T-helper 1 cell treated with Interleukin-12 subunit alpha and Interleukin-12 subunit beta and Interleukin-4 antibody, amounts not matched to agents 30 μg/mL and 1 μg/mL, for 36 hours (primary cell): ENCODE measurements at regions not wholly inside any gene's neighbourhood (a gene's known extent, or its start where the extent isn't known, plus 50 kb on each side); places are given as distances from the start of the nearest gene placed in this dataset.

ENCODE experiments used
- H3K27ac Mint-ChIP-seq: one replicate; pipeline ENCODE4 v1.8.0; 2021; ENCODE audit warnings: mild to moderate bottlenecking, mixed read lengths
- H3K27me3 Mint-ChIP-seq: one replicate; pipeline ENCODE4 v1.8.0; 2021; ENCODE audit warnings: low read depth, mixed read lengths
- H3K36me3 Mint-ChIP-seq: one replicate; pipeline ENCODE4 v1.8.0; 2021; ENCODE audit warnings: low read depth, mixed read lengths
- H3K4me1 Mint-ChIP-seq: one replicate; pipeline ENCODE4 v1.8.0; 2021; ENCODE audit warnings: low read depth, mixed read lengths
- H3K4me3 Mint-ChIP-seq: one replicate; pipeline ENCODE4 v1.8.0; 2021; ENCODE audit warnings: mild to moderate bottlenecking, moderate library complexity, mixed read lengths
- H3K9me3 Mint-ChIP-seq: one replicate; pipeline ENCODE4 v1.8.0; 2021; ENCODE audit warnings: mixed read lengths

GRCh38 chr12:125244338-125244737 is 179.1 kb downstream of the AACS start:
- Mint-ChIP-seq H3K27ac (no peak overlapping the region), H3K9me3 (no peaks in the 10 kb centered on the region), H3K27me3 (no peaks in the 10 kb centered on the region), H3K36me3 (no peaks in the 10 kb centered on the region), H3K4me3 (no peak overlapping the region), H3K4me1 (no peaks in the 10 kb centered on the region)

GRCh38 chr12:125245581-125246557 is 180.6 kb downstream of the AACS start:
- Mint-ChIP-seq H3K27me3 (no peaks in the 10 kb centered on the region), H3K4me1 (no peaks in the 10 kb centered on the region), H3K4me3 (no peak overlapping the region), H3K27ac (no peak overlapping the region), H3K9me3 (no peaks in the 10 kb centered on the region), H3K36me3 (no peaks in the 10 kb centered on the region)

- Mint-ChIP-seq H3K27ac (no peak overlapping the region), H3K4me1 (no peaks in the 10 kb centered on the region), H3K27me3 (no peaks in the 10 kb centered on the region), H3K4me3 (no peak overlapping the region), H3K36me3 (no peaks in the 10 kb centered on the region), H3K9me3 (no peaks in the 10 kb centered on the region)
Measured at GRCh38 chr12:125247477-125247876, 182.2 kb downstream of the AACS start.

GRCh38 chr12:125249066-125249824 is 184.0 kb downstream of the AACS start:
- Mint-ChIP-seq H3K36me3 (no peaks in the 10 kb centered on the region), H3K9me3 (no peaks in the 10 kb centered on the region), H3K4me3 (no peak overlapping the region), H3K27ac (no peak overlapping the region), H3K27me3 (no peaks in the 10 kb centered on the region), H3K4me1 (no peaks in the 10 kb centered on the region)

- H3K36me3 Mint-ChIP-seq = no peaks in the 10 kb centered on the region
- no peaks in the 10 kb centered on the region for H3K4me1 Mint-ChIP-seq
- no peaks in the 10 kb centered on the region for H3K9me3 Mint-ChIP-seq
- no peaks in the 10 kb centered on the region for H3K27me3 Mint-ChIP-seq
- no peak overlapping the region for H3K4me3 Mint-ChIP-seq
- no peak overlapping the region for H3K27ac Mint-ChIP-seq
Measured at GRCh38 chr12:125249932-125250331, 184.7 kb downstream of the AACS start.

GRCh38 chr12:125254236-125254635 is 189.0 kb downstream of the AACS start:
- Mint-ChIP-seq H3K4me1 (no peaks in the 10 kb centered on the region), H3K9me3 (no peaks in the 10 kb centered on the region), H3K4me3 (no peak overlapping the region), H3K27me3 (no peaks in the 10 kb centered on the region), H3K36me3 (no peaks in the 10 kb centered on the region), H3K27ac (no peak overlapping the region)

GRCh38 chr12:125254856-125255255 is 189.6 kb downstream of the AACS start:
- no peaks in the 10 kb centered on the region for H3K27me3 Mint-ChIP-seq
- H3K4me1 Mint-ChIP-seq = no peaks in the 10 kb centered on the region
- H3K36me3 Mint-ChIP-seq = no peaks in the 10 kb centered on the region
- H3K9me3 Mint-ChIP-seq = no peaks in the 10 kb centered on the region
- H3K27ac Mint-ChIP-seq = no peak overlapping the region
- H3K4me3 Mint-ChIP-seq = no peak overlapping the region

- H3K4me1 Mint-ChIP-seq = no peaks in the 10 kb centered on the region
- H3K27me3 Mint-ChIP-seq = no peaks in the 10 kb centered on the region
- H3K9me3 Mint-ChIP-seq = no peaks in the 10 kb centered on the region
- no peak overlapping the region for H3K27ac Mint-ChIP-seq
- no peaks in the 10 kb centered on the region for H3K36me3 Mint-ChIP-seq
- no peak overlapping the region for H3K4me3 Mint-ChIP-seq
Measured at GRCh38 chr12:125255935-125256633, 190.8 kb downstream of the AACS start.

- H3K9me3 Mint-ChIP-seq = no peaks in the 10 kb centered on the region
- H3K4me1 Mint-ChIP-seq = no peaks in the 10 kb centered on the region
Measured at GRCh38 chr12:125256634-125256936, 191.3 kb downstream of the AACS start.

GRCh38 chr12:125259178-125259867 is 194.1 kb downstream of the AACS start:
- H3K4me3 Mint-ChIP-seq = no peak overlapping the region
- H3K4me1 Mint-ChIP-seq = no peaks in the 10 kb centered on the region
- H3K9me3 Mint-ChIP-seq = no peaks in the 10 kb centered on the region
- no peaks in the 10 kb centered on the region for H3K36me3 Mint-ChIP-seq
- no peaks in the 10 kb centered on the region for H3K27me3 Mint-ChIP-seq
- no peak overlapping the region for H3K27ac Mint-ChIP-seq

More at GRCh38 chr12:125256634-125256936, 191.3 kb downstream of the AACS start:
- Mint-ChIP-seq H3K36me3 (no peaks in the 10 kb centered on the region), H3K27ac (no peak overlapping the region), H3K4me3 (no peak overlapping the region), H3K27me3 (no peaks in the 10 kb centered on the region)

- H3K27me3 Mint-ChIP-seq = no peaks in the 10 kb centered on the region
- no peaks in the 10 kb centered on the region for H3K9me3 Mint-ChIP-seq
- H3K4me3 Mint-ChIP-seq = no peak overlapping the region
- H3K27ac Mint-ChIP-seq = no peak overlapping the region
- no peaks in the 10 kb centered on the region for H3K4me1 Mint-ChIP-seq
- H3K36me3 Mint-ChIP-seq = no peaks in the 10 kb centered on the region
Measured at GRCh38 chr12:125262851-125263250, 197.6 kb downstream of the AACS start.

- H3K27ac Mint-ChIP-seq = no peak overlapping the region
- H3K27me3 Mint-ChIP-seq = no peaks in the 10 kb centered on the region
- no peaks in the 10 kb centered on the region for H3K36me3 Mint-ChIP-seq
- no peaks in the 10 kb centered on the region for H3K4me1 Mint-ChIP-seq
- H3K9me3 Mint-ChIP-seq = no peaks in the 10 kb centered on the region
- H3K4me3 Mint-ChIP-seq = no peak overlapping the region
Measured at GRCh38 chr12:125263385-125263784, 198.2 kb downstream of the AACS start.

- no peaks in the 10 kb centered on the region for H3K36me3 Mint-ChIP-seq
- H3K4me3 Mint-ChIP-seq = no peak overlapping the region
- H3K27me3 Mint-ChIP-seq = no peaks in the 10 kb centered on the region
- H3K4me1 Mint-ChIP-seq = no peaks in the 10 kb centered on the region
- no peak overlapping the region for H3K27ac Mint-ChIP-seq
- no peaks in the 10 kb centered on the region for H3K9me3 Mint-ChIP-seq
Measured at GRCh38 chr12:125267114-125267513, 201.9 kb downstream of the AACS start.

- Mint-ChIP-seq H3K4me3 (no peak overlapping the region), H3K36me3 (no peaks in the 10 kb centered on the region), H3K27ac (no peak overlapping the region), H3K27me3 (no peaks in the 10 kb centered on the region), H3K9me3 (no peaks in the 10 kb centered on the region), H3K4me1 (no peaks in the 10 kb centered on the region)
Measured at GRCh38 chr12:125269276-125269675, 204.0 kb downstream of the AACS start.
